Natural killer cell treated with Interleukin-12 subunit alpha and Interleukin-12 subunit beta and Interleukin-15 and Interleukin-18, amount 100 ng/mL, for 72 hours (primary cell): ENCODE measurements at regions not wholly inside any gene's neighbourhood (a gene's known extent, or its start where the extent isn't known, plus 50 kb on each side); places are given as distances from the start of the nearest gene placed in this dataset.
A peak's percentile ranks its signal among the peaks of the same experiment; 100 is the strongest.

Source experiments
- ATAC-seq, 2 donors: fragments of 150-1000 bp; cut with Tn5 transposase in 1 of 2; sonication (Bioruptor Pico), chemical (Tn5 transposase) in 1 of 2; 2 replicates each; pipeline ENCODE4 v1.10.0; 2021
- DNase-seq: peaks from one replicate; pipeline ENCODE4 v3.0.0; 2022; ENCODE audit warnings: low spot score
- H3K27ac Mint-ChIP-seq, 2 donors: 1 replicate in 1 of 2; 2 replicates in 1 of 2; pipeline ENCODE4 v1.8.0; 2022; ENCODE audit warnings: mixed read lengths in 2 of 2, mild to moderate bottlenecking in 1 of 2, moderate library complexity in 1 of 2
- H3K27me3 Mint-ChIP-seq, 2 donors: 1 replicate in 1 of 2; 2 replicates in 1 of 2; pipeline ENCODE4 v1.8.0; 2022; ENCODE audit warnings: mixed read lengths in 2 of 2
- H3K36me3 Mint-ChIP-seq: one replicate; pipeline ENCODE4 v1.8.0; 2022; ENCODE audit warnings: mixed read lengths
- H3K4me1 Mint-ChIP-seq, 2 donors: 1 replicate in 1 of 2; 2 replicates in 1 of 2; pipeline ENCODE4 v1.8.0; 2022; ENCODE audit warnings: low read depth in 2 of 2, mixed read lengths in 2 of 2, mild to moderate bottlenecking in 1 of 2
- H3K4me3 Mint-ChIP-seq: one replicate; pipeline ENCODE4 v1.8.0; 2022; ENCODE audit warnings: mixed read lengths
- H3K9me3 Mint-ChIP-seq: 2 replicates; pipeline ENCODE4 v1.8.0; 2022; ENCODE audit warnings: mixed read lengths

DNA sequence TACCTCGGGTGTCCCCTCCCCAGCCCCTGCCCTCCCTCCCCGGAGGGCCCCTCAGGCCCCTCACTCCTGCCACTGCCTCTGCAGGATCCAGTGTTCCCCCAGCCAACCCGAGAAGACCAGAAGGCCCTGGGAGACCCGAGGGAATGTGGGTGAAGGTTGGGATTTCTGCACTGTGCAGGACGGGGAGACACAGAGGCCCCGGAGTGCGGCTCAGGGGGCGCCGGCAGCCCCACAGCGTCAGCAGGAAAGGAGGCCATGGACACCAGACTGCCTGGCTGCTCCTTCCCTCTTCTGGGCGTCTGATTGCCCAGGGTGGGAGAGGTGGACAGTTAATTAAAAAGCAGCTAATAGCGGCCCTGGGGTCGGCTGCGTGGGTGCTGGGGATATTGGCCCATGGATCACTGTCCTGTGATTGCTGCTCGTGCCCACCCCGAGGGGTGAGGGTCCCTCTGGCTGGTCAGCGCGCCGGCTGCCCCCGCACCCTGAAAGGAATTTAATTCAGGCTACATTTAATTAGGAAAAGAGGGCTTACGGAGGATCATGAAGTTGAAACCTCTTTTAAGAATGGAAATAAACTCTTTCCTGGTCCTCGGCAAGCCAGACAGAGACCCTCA is 57.8 kb upstream of the NKX1-1 start:
- peaks cover 5% of the 10 kb centered on the region for H3K36me3 Mint-ChIP-seq
- no peak overlapping the region for H3K4me3 Mint-ChIP-seq
- no peak overlapping the region for H3K27ac Mint-ChIP-seq
- peaks cover 12 to 16% of the 10 kb centered on the region in 2 donors for H3K27me3 Mint-ChIP-seq
- H3K9me3 Mint-ChIP-seq = peaks cover 13% of the 10 kb centered on the region
- DNase-seq = peak; percentile 45
- ATAC-seq = no peak
- no peaks in the 10 kb centered on the region for H3K4me1 Mint-ChIP-seq

- no peak overlapping the region for H3K4me3 Mint-ChIP-seq
- no peak for ATAC-seq
- peak; percentile 56 for DNase-seq
- H3K36me3 Mint-ChIP-seq = peaks cover 5% of the 10 kb centered on the region
- H3K9me3 Mint-ChIP-seq = peaks cover 11% of the 10 kb centered on the region
- H3K27ac Mint-ChIP-seq = no peak overlapping the region
- no peaks in the 10 kb centered on the region for H3K4me1 Mint-ChIP-seq
- peaks cover 15 to 21% of the 10 kb centered on the region in 2 donors for H3K27me3 Mint-ChIP-seq
These were observed 57.1 kb upstream of the NKX1-1 start for GRCh38 chr4:1463088-1463926.

GRCh38 chr4:1462768-1463075 is 56.5 kb upstream of the NKX1-1 start:
- Mint-ChIP-seq H3K27ac (no peak overlapping the region), H3K4me1 (no peaks in the 10 kb centered on the region), H3K4me3 (no peak overlapping the region), H3K9me3 (peaks cover 5% of the 10 kb centered on the region), H3K36me3 (peaks cover 5% of the 10 kb centered on the region), H3K27me3 (peaks cover 19 to 27% of the 10 kb centered on the region in 2 donors)
- DNase-seq = peak; percentile 39
- no peak for ATAC-seq

GRCh38 chr4:1462009-1462767 is 55.9 kb upstream of the NKX1-1 start:
- Mint-ChIP-seq H3K36me3 (no peaks in the 10 kb centered on the region), H3K9me3 (no peaks in the 10 kb centered on the region), H3K4me1 (no peaks in the 10 kb centered on the region), H3K4me3 (no peak overlapping the region), H3K27ac (no peak overlapping the region), H3K27me3 (peaks cover 19 to 28% of the 10 kb centered on the region in 2 donors)
- DNase-seq (no peak), ATAC-seq (no peak)

DNA sequence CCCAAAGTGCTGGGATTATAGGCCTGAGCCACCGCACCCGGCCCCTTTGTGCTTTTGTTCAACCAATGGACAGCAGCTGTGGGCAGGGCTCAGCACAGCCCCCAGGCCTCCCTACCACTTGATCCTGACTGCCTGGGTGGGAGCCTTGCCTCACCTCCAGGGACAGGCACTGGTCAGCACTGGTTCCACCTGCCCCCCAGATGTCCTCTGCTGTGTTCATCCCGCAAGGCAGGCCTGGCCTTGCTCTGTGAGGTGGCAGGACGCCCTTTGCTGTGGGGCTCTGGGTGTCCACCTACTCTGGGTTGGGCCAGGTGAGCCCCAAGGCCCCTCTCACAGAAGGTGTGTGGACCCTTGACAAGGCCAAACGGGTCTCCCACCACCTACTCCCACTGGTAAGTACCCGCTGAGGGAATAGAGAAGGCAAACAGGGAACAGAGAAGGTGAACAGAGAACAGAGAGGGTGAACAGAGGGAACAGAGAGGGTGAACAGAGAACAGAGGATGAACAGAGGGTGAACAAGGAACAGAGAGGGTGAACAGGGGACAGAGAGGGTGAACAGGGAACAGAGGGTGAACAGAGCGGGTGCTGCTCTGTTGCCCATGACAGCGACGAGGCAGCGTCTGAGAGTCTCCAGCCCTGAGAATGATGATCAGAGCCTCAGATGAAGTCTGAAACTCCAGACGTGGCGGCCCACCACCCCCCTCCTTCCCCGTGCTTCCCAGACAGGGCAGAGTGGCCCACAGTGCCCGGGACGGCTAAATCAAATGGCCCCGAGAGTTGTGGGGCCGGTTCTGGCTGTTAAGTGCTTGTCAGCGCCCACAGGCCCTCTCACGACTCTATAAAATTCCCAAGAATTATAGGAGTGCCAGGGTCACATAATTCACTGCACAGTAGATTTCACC is 55.0 kb upstream of the NKX1-1 start:
- Mint-ChIP-seq H3K4me3 (no peak overlapping the region), H3K9me3 (no peaks in the 10 kb centered on the region), H3K36me3 (no peaks in the 10 kb centered on the region), H3K27ac (no peak overlapping the region), H3K4me1 (no peaks in the 10 kb centered on the region), H3K27me3 (peaks cover 23 to 36% of the 10 kb centered on the region in 2 donors)
- DNase-seq (no peak), ATAC-seq (no peak)

DNA sequence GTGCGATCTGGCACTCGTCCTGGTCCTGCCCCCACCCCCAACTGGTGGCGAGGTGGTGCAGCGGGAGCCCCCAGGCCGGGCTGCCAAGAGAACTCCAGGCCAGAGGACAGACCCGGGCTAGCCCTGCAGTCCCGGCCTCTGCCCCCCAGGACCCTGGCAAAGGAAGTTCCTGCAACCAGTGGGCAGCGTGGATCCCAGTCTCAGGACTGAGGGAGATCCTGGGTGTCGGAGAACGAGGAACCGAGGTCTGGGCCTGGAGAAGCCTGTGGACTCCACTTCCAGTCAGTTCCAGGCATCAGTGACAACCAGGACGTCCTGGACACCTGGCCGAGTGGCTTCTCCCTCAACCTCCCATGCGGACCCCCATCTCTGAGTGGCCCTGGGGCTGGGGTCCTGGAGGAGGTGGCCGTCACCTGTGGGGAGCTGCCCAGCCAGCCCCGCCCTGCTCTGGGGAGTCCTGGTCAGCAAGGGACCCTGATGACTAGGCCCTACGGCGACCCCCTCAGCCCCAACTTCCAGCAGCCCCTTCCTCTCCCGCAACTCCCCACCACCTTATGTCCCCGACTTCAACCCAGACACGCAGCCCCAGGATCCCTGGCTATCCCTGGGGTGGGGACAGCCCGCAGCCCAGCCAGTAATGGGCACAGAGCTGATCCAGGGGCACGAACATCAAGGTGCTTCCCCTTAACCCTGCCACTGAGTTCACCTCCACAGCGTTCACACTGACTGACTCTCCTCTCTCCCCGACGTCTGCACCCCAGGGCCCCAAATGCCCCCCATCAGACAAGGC is 53.7 kb upstream of the NKX1-1 start:
- H3K4me1 Mint-ChIP-seq = no peaks in the 10 kb centered on the region
- no peaks in the 10 kb centered on the region for H3K9me3 Mint-ChIP-seq
- ATAC-seq (no peak), DNase-seq (peak; percentile 42)
- no peak overlapping the region for H3K4me3 Mint-ChIP-seq
- peaks cover 23 to 36% of the 10 kb centered on the region in 2 donors for H3K27me3 Mint-ChIP-seq
- no peak overlapping the region for H3K27ac Mint-ChIP-seq
- H3K36me3 Mint-ChIP-seq = no peaks in the 10 kb centered on the region

DNA sequence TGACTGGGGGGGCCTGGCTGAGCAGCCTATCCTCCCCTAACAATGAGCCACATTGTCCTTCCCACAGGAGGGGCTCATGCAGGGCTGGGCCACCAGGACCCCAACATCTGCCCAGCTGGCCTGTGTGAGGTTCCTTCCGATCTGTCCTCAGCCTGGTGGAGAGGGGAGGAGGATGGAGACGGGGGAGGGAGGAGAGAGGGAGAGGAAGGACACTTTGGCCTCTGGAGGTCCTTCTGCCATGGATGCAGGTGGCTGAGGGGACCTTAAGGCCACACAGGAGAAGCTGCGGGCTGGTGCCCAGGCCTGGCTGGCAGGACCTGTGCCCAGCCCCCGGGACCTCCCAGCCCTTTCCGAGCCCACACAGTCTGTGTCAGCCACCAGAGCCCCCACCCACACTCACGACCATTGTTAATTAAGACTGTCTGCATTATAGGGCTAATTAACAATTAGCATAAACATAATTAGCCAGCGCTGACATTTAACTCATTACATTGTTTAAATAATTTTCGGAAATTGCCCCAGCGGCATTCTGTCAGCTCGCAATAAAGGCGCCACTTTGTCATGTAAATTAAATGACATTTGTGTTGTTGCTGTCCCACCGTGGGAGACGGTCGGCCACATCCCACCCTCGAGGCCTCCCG is 53.0 kb upstream of the NKX1-1 start:
- peaks cover 23 to 36% of the 10 kb centered on the region in 2 donors for H3K27me3 Mint-ChIP-seq
- H3K4me3 Mint-ChIP-seq = no peak overlapping the region
- no peaks in the 10 kb centered on the region for H3K4me1 Mint-ChIP-seq
- DNase-seq = peak; percentile 28
- no peaks in the 10 kb centered on the region for H3K36me3 Mint-ChIP-seq
- H3K9me3 Mint-ChIP-seq = no peaks in the 10 kb centered on the region
- no peak for ATAC-seq
- H3K27ac Mint-ChIP-seq = no peak overlapping the region

- Mint-ChIP-seq H3K4me3 (no peak overlapping the region), H3K27me3 (peaks cover 23 to 36% of the 10 kb centered on the region in 2 donors), H3K4me1 (peaks cover 0 to 4% of the 10 kb centered on the region in 2 donors), H3K27ac (no peak overlapping the region), H3K36me3 (peaks cover 6% of the 10 kb centered on the region), H3K9me3 (peaks cover 5% of the 10 kb centered on the region)
- ATAC-seq (peak in 1 of 2 donors; percentile 32), DNase-seq (peak; percentile 49)
These were observed 52.3 kb upstream of the NKX1-1 start for GRCh38 chr4:1458581-1458980.
